Ishikawa (cell line): ENCODE measurements at regions not wholly inside any gene's neighbourhood (a gene's known extent, or its start where the extent isn't known, plus 50 kb on each side); places are given as distances from the start of the nearest gene placed in this dataset.

Experiments used
- CEBPB ChIP-seq: IDR thresholded peaks from 2 replicates; pipeline ENCODE4 v1.6.1; 2012
- CREB1 ChIP-seq: IDR thresholded peaks from 2 replicates; pipeline ENCODE4 v1.6.1; 2012; ENCODE audit warnings: low read depth
- EGR1 ChIP-seq: IDR thresholded peaks from 2 replicates; pipeline ENCODE4 v1.6.1; 2012
- EP300 ChIP-seq: IDR thresholded peaks from 2 replicates; pipeline ENCODE4 v1.6.1; 2012; ENCODE audit warnings: borderline replicate concordance
- FOXM1 ChIP-seq: IDR thresholded peaks from 2 replicates; pipeline ENCODE4 v1.6.1; 2012; ENCODE audit warnings: low read depth, borderline replicate concordance
- MAX ChIP-seq: IDR thresholded peaks from 2 replicates; pipeline ENCODE4 v1.6.1; 2012
- NFIC ChIP-seq: IDR thresholded peaks from 2 replicates; pipeline ENCODE4 v1.6.1; 2012
- RAD21 ChIP-seq: IDR thresholded peaks from 2 replicates; pipeline ENCODE4 v1.6.1; 2012; ENCODE audit warnings: low read depth
- REST ChIP-seq: IDR thresholded peaks from 2 replicates; pipeline ENCODE4 v1.6.1; 2012; ENCODE audit warnings: low read depth, mild to moderate bottlenecking
- TAF1 ChIP-seq: IDR thresholded peaks from 2 replicates; pipeline ENCODE4 v1.6.1; 2012; ENCODE audit warnings: low read depth, mild to moderate bottlenecking
- TCF12 ChIP-seq: IDR thresholded peaks from 2 replicates; pipeline ENCODE4 v1.6.1; 2012; ENCODE audit warnings: low read depth
- YY1 ChIP-seq: IDR thresholded peaks from 2 replicates; pipeline ENCODE4 v1.6.1; 2012; ENCODE audit warnings: low read depth
- ZBTB7A ChIP-seq: IDR thresholded peaks from 2 replicates; pipeline ENCODE4 v1.6.1; 2012; ENCODE audit warnings: low read depth

- no peak for TF ChIP-seq REST
- TF ChIP-seq YY1: no peak
- TF ChIP-seq MAX: no peak
- no peak for TF ChIP-seq NFIC
- TF ChIP-seq CREB1: no peak
- TF ChIP-seq CEBPB: no peak
- no peak for TF ChIP-seq EGR1
- TF ChIP-seq FOXM1: no peak
- TF ChIP-seq RAD21: no peak
- no peak for TF ChIP-seq TAF1
- no peak for TF ChIP-seq EP300
- no peak for TF ChIP-seq TCF12
- no peak for TF ChIP-seq ZBTB7A
Measured at GRCh38 chr14:44151130-44151820, 355.8 kb downstream of the FSCB start.
